ENCODE measurements at regions not wholly inside any gene's neighbourhood (a gene's known extent, or its start where the extent isn't known, plus 50 kb on each side); places are given as distances from the start of the nearest gene placed in this dataset.

DNA sequence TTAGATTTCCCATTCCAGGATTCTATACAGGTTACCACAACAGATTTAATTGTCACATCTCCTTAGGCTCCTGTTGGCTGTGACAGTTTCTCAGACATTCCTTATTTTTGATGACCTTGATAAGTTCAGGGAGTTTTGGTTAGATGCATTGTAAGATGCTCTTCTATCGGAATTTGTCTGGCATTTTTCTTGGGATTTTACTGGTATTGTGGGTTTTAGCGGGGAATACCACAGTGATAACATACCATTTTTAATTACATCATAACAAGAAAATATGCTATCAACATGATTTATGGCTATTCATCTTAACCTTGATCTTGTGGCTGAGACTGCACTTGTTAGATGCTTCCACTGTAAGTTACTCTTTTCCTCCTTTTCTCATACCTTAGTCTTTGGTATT lies 217.5 kb upstream of the PPFIA2 start:
- no peak for TF ChIP-seq POLR2A (IDR thresholded peaks at IDR 0.05)
- TF ChIP-seq CTCF (IDR thresholded peaks at IDR 0.05 in 4 of 5, conservative IDR thresholded peaks at IDR 0.05 in 1 of 5), result no peak

All from gastrocnemius medialis (tissue), 4 donors.